ENCODE measurements at regions not wholly inside any gene's neighbourhood (a gene's known extent, or its start where the extent isn't known, plus 50 kb on each side); places are given as distances from the start of the nearest gene placed in this dataset.

- no peak for ATAC-seq
- peak; percentile 26 for DNase-seq
- intact Hi-C loops (cut with DNase I): no loop called here
Measured at GRCh38 chr14:21978184-21978998, 304.8 kb upstream of the OR4E1 start.

DNA sequence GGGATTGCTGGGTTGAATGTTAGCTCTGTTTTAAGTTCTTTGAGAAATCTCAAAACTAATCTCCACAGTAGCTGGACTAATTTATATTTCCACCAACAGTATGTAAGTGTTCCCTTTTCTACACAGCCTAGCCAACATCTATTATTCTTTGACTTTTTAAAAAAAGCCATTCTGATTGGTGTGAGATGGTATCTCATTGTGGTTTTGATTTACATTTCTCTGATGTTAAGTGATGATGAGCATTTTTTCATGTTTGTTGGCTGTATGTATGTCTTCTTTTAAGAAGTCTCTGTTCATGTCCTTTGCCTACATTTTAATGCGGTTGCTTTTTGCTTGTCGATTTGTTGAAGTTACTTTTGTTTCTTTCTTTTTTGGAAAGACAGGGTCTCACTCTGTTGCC, 301.1 kb upstream of the OR4E1 start:
- no peak for ATAC-seq
- intact Hi-C loops (cut with DNase I): no loop called here
- no peak for DNase-seq

DNA sequence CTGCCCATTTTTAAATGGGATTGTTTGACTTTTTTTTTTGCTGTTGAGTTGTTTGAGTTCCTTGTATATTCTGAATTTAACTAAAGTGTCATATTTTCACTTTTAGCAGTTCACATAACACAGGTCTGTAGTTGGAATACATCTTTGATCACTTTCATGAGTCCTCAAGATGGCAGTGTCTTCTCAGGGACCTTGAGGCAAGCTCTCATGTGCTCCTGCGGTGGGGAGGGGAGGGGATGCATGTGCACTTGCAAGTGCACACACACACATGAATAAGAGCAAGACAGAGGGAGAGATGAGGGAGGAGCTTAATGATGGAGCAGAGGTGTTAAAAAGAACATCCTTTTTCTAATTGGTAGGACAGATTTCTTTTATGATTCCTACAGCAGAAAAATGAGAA, 291.4 kb upstream of the OR4E1 start:
- no peak for ATAC-seq
- intact Hi-C loops (cut with DNase I): no loop called here
- no peak for DNase-seq

DNA sequence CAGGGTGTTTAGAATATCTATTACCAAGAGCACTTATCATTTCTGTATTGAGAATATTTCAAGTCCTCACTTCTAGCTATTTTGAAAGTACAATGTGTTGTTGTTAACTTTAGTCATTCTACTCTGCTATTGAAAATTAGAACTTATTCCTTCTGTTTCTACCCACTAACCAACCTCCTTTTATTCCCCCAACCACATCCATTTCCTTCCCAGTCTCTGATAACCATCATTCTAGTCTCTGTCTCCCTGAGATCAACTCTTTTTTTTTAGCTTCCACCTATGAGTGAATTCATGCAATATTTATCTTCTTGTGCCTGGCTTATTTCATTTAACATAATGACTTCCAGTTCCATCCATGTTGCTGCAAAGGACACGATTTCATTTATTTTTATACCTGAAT, 290.6 kb upstream of the OR4E1 start:
- intact Hi-C loops (cut with DNase I): no loop called here
- ATAC-seq (no peak), DNase-seq (no peak)

DNA sequence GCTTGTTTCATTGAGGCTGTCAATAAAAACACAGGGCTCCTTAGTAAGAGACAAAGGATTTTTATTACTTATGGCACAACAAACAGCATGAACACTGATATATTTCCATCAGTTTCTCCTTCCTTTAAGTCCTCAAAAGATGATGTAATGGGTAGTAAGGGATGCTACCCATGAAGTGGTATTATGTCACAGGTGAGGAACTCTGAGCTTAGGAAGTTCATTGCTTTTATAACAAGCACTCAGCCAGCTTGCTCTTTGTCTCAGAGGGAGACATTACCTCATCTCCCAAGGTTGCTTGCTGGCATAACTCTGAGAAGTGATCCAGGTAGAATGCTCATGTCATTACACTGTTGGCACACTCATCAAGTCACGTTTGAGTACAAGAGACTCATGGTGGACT, 287.0 kb upstream of the OR4E1 start:
- ATAC-seq: no peak
- no peak for DNase-seq
- intact Hi-C loops (cut with DNase I): no loop called here

DNA sequence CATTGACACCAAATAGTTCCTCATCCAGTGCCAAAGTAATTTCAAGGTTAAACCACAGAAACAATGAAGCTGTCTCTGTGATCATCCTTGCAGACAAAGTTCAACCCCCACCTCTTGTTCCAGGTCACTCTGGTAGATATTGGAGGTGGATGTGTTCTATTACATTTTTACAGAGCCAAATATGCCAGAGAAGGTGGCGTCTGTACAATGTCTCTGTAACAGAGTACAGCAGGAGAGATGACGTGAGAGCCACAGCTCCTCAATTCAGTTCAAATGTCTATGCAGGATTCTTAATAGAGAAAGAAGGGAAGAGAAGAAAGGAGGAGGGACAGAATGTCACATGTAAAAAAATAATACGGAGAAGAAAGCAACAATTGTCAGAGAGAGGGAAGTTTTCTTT, 268.3 kb upstream of the OR4E1 start:
- DNase-seq (no peak), ATAC-seq (no peak)
- intact Hi-C loops (cut with DNase I): no loop called here

DNA sequence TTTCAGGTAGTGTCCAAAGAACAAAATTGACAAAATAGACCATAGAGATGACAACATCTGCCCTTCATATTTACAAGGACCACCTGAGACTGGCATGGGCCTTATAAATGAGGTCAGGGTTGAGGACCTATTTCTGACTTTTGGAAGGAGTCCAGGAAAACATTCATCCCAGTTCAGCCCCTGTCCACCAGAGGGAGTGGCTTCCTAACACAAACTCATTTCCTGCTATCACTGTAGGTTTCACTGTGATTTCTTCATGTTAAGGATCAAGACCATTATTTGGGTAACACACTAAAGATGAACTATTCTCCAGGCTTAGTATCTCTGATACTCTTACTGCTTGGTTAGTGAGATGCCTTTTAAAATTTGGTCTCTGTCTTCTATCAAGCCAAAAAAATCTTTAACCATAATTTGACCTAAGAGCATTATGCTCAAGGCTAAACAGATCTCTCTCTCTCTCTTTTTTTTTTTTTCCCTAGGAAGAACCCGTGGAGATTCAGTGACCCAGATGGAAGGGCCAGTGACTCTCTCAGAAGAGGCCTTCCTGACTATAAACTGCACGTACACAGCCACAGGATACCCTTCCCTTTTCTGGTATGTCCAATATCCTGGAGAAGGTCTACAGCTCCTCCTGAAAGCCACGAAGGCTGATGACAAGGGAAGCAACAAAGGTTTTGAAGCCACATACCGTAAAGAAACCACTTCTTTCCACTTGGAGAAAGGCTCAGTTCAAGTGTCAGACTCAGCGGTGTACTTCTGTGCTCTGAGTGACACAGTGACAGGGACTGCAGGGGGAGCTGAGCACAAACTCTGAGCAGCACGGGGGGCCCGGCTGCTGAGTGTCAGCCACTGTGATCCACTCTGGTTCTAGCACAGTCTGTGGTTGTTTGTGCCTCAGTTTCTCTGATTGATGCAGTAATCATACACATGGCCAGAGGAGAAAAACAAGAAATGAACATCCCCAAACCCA, 267.6 kb upstream of the OR4E1 start:
- DNase-seq: no peak
- ATAC-seq: no peak
- intact Hi-C loops (cut with DNase I): no loop called here

DNA sequence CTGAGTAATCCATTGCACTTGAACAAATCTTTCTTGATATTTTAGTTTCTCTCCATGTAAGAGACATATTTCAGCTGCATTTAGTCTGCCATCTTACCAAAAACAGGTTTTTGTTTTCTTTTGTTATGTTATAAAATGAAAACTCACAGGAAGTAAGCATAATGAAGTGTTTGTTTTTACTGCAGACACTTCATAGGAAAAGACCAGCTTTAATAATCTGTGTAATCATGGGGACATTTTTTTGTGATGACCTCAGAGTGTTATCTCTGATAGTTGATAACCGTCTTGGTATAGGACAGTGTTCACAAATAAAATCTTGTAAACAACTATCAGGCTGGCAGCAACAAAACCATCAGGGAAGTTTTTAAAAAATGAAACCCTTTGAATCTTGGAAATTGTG, 266.2 kb upstream of the OR4E1 start:
- ATAC-seq (no peak), DNase-seq (no peak)
- intact Hi-C loops (cut with DNase I): no loop called here

DNA sequence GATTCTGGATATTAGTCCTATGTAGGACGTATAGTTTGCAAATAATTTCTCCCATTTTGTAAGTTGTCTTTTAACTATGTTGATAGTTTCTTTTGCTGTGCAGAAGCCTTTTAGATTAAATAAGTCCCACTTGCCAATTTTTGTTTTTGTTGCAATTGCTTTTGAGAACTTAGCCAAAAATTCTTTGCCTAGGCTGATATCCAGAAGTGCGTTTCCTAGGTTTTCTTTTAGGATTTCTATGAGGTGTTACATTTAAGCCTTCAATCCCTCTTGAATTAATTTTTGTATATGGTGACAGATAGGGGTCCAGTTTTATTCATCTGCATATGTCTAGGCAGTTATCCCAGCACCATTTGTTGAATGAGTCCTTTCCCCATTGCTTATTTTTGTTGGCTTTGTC, 264.4 kb upstream of the OR4E1 start:
- intact Hi-C loops (cut with DNase I): no loop called here

GRCh38 chr14:21933681-21934080, 260.1 kb upstream of the OR4E1 start:
- ATAC-seq (no peak), DNase-seq (no peak)
- intact Hi-C loops (cut with DNase I): no loop called here

More for the DNA sequence above, 264.4 kb upstream of the OR4E1 start:
- DNase-seq: no peak
- no peak for ATAC-seq

DNA sequence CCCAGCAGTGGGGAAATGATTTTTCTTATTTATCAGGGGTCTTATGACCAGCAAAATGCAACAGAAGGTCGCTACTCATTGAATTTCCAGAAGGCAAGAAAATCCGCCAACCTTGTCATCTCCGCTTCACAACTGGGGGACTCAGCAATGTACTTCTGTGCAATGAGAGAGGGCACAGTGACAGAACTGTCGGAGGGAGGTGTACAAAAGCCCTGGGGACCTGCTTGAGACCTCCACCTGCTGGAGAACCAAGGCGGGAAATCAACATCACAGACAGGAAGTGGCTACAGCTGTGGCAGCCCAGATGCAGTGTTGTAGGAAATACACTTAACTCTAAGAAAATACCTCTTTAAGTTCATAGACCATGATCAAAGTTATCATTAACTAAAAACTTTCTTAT, 250.9 kb upstream of the OR4E1 start:
- ATAC-seq (no peak), DNase-seq (no peak)
- intact Hi-C loops (cut with DNase I): no loop called here

DNA sequence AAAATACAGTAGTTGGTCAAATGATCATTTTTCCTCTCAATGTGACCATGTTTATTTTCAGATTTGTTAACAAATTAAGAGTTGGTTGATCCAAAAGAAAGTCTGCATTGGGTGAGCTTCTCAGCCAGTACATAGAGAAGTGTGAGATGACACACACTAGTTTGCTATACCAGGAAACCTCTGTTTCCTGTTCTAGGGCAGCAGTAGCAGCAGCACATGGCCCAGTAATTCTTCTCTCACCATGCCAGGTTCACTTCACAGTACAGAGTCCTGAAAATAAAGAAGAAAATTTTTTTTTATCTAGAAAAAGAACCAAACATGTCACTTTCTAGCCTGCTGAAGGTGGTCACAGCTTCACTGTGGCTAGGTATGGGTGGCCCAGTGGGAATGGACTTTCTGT, 250.2 kb upstream of the OR4E1 start:
- intact Hi-C loops (cut with DNase I): no loop called here
- DNase-seq: no peak
- ATAC-seq: peak in 1 of 2 donors; percentile 63

- DNase-seq: no peak
- intact Hi-C loops (cut with DNase I): no loop called here
- ATAC-seq: no peak
Measured at GRCh38 chr14:21921453-21921852, 247.8 kb upstream of the OR4E1 start.

DNA sequence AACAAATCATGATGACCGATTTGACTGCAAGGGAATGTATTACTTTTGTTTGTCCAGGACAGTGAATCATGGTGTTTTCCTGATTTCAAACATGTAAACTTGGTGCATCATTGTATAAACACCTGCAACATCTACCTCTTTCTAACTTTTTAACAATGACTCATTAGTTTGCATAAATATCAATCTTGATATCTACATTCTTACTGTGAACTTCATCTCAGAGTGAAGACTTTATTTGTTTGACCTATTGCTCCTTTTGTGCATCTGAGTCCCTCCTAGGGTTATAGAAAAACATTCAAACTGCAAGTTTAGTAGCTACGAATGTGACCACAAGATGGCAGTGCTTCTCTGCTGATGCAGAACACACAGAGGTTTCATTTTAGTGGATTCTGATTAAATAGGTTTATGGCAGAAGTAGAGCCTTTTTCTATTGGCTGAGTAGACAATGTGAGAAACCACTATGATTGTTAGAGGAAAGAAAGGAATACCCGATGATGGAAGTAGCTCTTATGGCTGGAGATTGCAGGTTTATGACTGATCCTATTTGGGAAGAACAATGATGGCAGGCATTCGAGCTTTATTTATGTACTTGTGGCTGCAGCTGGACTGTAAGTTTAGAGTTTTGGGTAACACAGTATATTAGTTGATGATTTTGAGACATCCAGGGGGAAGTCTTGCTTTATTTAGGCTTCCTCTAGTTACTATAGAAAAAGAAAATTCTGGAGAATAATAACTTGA, 244.2 kb upstream of the OR4E1 start:
- DNase-seq (peak; percentile 30), ATAC-seq (peak in 1 of 2 donors; percentile 38)
- intact Hi-C loops (cut with DNase I): no loop called here

DNA sequence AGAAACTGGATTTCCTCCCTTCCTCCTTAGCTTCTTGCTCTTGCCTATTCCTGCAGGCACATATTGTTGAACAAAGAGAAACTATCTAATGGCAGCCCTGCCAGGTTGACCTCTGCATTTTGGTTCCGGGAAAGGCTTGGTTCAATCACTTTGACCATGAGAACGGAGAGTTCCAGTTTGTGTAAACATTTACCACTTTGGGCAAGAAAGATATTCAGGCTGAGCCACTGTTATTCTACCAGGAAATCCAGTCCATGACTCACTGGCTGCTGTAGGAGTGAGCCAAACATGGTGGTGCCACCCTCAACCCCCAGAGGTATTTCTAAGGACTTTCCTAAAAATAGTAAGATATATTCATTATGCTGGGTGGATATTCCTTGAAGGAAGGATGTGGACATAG, 242.2 kb upstream of the OR4E1 start:
- intact Hi-C loops (cut with DNase I): no loop called here
- no peak for ATAC-seq

GRCh38 chr14:21913759-21914158, 240.1 kb upstream of the OR4E1 start:
- intact Hi-C loops (cut with DNase I): no loop called here
- DNase-seq: peak; percentile 39
- peak in 1 of 2 donors; percentile 85 for ATAC-seq

More for the DNA sequence above, 242.2 kb upstream of the OR4E1 start:
- DNase-seq: no peak

DNA sequence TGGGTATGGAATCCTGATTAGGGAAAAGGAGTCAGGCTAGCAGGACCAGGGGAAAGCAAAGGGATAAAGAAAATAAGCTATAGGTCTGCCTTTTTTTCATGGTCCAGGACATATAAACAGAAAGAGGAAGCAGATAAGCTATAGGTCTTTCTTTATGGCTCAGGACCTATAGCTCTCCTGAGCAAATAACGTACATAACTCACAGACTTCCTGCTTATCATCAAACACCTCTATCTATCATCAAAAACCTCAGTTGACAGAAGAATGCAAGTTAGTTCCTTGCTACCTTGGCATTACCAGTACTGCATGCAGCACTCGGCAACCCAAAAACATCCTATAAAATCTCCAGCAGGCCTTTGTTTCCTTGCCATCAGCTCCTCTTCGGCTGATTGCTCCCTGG, 238.7 kb upstream of the OR4E1 start:
- DNase-seq: no peak
- intact Hi-C loops (cut with DNase I): no loop called here

DNA sequence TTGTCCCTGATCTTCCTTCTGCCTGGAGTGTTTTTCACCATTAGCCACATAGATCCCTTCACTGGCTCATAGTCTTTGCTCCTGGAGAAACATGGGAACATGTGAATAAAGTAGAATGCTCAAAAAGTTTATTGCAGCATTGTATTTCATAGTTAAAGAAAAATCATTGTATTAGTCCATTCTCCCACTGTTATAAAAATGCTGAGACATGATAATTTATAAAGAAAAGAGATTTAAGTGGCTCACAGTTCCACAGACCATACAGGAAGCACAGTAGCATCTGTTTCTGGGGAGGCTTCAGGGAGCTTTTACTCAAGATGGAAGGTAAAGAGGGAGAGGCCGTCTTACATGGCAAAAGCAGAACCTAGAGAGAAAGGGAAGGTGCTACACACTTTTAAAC, 238.3 kb upstream of the OR4E1 start:
- no peak for DNase-seq
- intact Hi-C loops (cut with DNase I): no loop called here
- no peak for ATAC-seq

More for the DNA sequence above, 238.7 kb upstream of the OR4E1 start:
- ATAC-seq: no peak

GRCh38 chr14:21910260-21910659, 236.6 kb upstream of the OR4E1 start:
- no peak for ATAC-seq
- intact Hi-C loops (cut with DNase I): no loop called here
- no peak for DNase-seq
